Trophoblast cell (in vitro differentiated cells and primary cell): ENCODE measurements at regions not wholly inside any gene's neighbourhood (a gene's known extent, or its start where the extent isn't known, plus 50 kb on each side); places are given as distances from the start of the nearest gene placed in this dataset.
A peak's percentile ranks its signal among the peaks of the same experiment; 100 is the strongest.

Experiments used
- DNase-seq, 2 donors: peaks; one replicate each; pipeline ENCODE4 v3.0.0-alpha.2; 2016
- H2AFZ ChIP-seq: 2 replicates; pipeline ENCODE4 v1.6.1; 2013; ENCODE audit warnings: low read length, moderate library complexity, mild to moderate bottlenecking; ENCODE audit not compliant: insufficient read depth, poor library complexity
- H2AK5ac ChIP-seq: 2 replicates; pipeline ENCODE4 v1.6.1; 2013; ENCODE audit warnings: mild to moderate bottlenecking, low read length
- H2BK120ac ChIP-seq: 2 replicates; pipeline ENCODE4 v1.6.1; 2013; ENCODE audit warnings: low read length, mild to moderate bottlenecking, moderate library complexity; ENCODE audit not compliant: insufficient read depth, poor library complexity
- H2BK12ac ChIP-seq: 2 replicates; pipeline ENCODE4 v1.6.1; 2013; ENCODE audit warnings: mild to moderate bottlenecking, low read length, moderate library complexity
- H2BK5ac ChIP-seq: 2 replicates; pipeline ENCODE4 v1.6.1; 2013; ENCODE audit warnings: low read length, low read depth, moderate library complexity, mild to moderate bottlenecking; ENCODE audit not compliant: poor library complexity
- H3K14ac ChIP-seq: 2 replicates; pipeline ENCODE4 v1.6.1; 2013; ENCODE audit warnings: mild to moderate bottlenecking, low read length
- H3K18ac ChIP-seq: 2 replicates; pipeline ENCODE4 v1.6.1; 2013; ENCODE audit warnings: mild to moderate bottlenecking, low read length
- H3K23ac ChIP-seq: 2 replicates; pipeline ENCODE4 v1.6.1; 2013; ENCODE audit warnings: low read length
- H3K27ac ChIP-seq: 2 replicates; pipeline ENCODE4 v1.5.1; 2013; ENCODE audit warnings: low read depth, mild to moderate bottlenecking, inconsistent platforms, low read length, moderate library complexity
- H3K27me3 ChIP-seq: 2 replicates; pipeline ENCODE4 v1.6.1; 2013; ENCODE audit warnings: inconsistent platforms, mild to moderate bottlenecking, low read length, moderate library complexity; ENCODE audit not compliant: insufficient read depth
- H3K36me3 ChIP-seq, 2 experiments: 1 replicate in 1 of 2; 2 replicates in 1 of 2; pipeline ENCODE4 v1.6.1; 2013; ENCODE audit warnings: low read length in 2 of 2, mild to moderate bottlenecking in 2 of 2, moderate library complexity in 1 of 2; ENCODE audit not compliant: insufficient read depth in 2 of 2, control insufficient read depth in 1 of 2
- H3K4ac ChIP-seq: 2 replicates; pipeline ENCODE4 v1.6.1; 2013; ENCODE audit warnings: low read depth, mild to moderate bottlenecking, low read length, moderate library complexity
- H3K4me1 ChIP-seq, 2 experiments: 1 replicate in 1 of 2; 2 replicates in 1 of 2; pipeline ENCODE4 v1.6.1; 2013; ENCODE audit warnings: low read length in 2 of 2, mild to moderate bottlenecking in 2 of 2, moderate library complexity in 1 of 2; ENCODE audit not compliant: insufficient read depth in 2 of 2, control insufficient read depth in 1 of 2
- H3K4me2 ChIP-seq: 2 replicates; pipeline ENCODE4 v1.6.1; 2013; ENCODE audit warnings: inconsistent platforms, mild to moderate bottlenecking, low read length, moderate library complexity
- H3K4me3 ChIP-seq: 2 replicates; pipeline ENCODE4 v1.5.1; 2013; ENCODE audit warnings: mild to moderate bottlenecking, low read depth, low read length, inconsistent platforms
- H3K79me1 ChIP-seq: one replicate; pipeline ENCODE4 v1.6.1; 2013; ENCODE audit warnings: low read length
- H3K79me2 ChIP-seq: 2 replicates; pipeline ENCODE4 v1.6.1; 2013; ENCODE audit warnings: low read length, mild to moderate bottlenecking; ENCODE audit not compliant: control insufficient read depth, insufficient read depth, poor library complexity
- H3K9ac ChIP-seq: 2 replicates; pipeline ENCODE4 v1.6.1; 2013; ENCODE audit warnings: mild to moderate bottlenecking, low read length
- H3K9me3 ChIP-seq: 2 replicates; pipeline ENCODE4 v1.6.1; 2013; ENCODE audit warnings: low read depth, mild to moderate bottlenecking, control low read depth, inconsistent platforms, low read length; ENCODE audit not compliant: insufficient read depth
- H4K12ac ChIP-seq: 2 replicates; pipeline ENCODE4 v1.6.1; 2013; ENCODE audit warnings: low read depth, mild to moderate bottlenecking, low read length, moderate library complexity
- H4K8ac ChIP-seq: 2 replicates; pipeline ENCODE4 v1.6.1; 2013; ENCODE audit warnings: low read depth, mild to moderate bottlenecking, low read length, moderate library complexity
- H4K91ac ChIP-seq: one replicate; pipeline ENCODE4 v1.6.1; 2013; ENCODE audit warnings: low read depth, mild to moderate bottlenecking, low read length, moderate library complexity
- WGBS: extraction: QIAGEN DNeasy Blood & Tissue Kit; methylation state at CpG from one replicate; pipeline ENCODE4 v1.1.7; 2013; ENCODE audit warnings: missing lambda C conversion rate; ENCODE audit not compliant: insufficient read length, insufficient coverage; ENCODE audit errors: extremely low coverage; 5-methylcytosine and 5-hydroxymethylcytosine counted together

DNA sequence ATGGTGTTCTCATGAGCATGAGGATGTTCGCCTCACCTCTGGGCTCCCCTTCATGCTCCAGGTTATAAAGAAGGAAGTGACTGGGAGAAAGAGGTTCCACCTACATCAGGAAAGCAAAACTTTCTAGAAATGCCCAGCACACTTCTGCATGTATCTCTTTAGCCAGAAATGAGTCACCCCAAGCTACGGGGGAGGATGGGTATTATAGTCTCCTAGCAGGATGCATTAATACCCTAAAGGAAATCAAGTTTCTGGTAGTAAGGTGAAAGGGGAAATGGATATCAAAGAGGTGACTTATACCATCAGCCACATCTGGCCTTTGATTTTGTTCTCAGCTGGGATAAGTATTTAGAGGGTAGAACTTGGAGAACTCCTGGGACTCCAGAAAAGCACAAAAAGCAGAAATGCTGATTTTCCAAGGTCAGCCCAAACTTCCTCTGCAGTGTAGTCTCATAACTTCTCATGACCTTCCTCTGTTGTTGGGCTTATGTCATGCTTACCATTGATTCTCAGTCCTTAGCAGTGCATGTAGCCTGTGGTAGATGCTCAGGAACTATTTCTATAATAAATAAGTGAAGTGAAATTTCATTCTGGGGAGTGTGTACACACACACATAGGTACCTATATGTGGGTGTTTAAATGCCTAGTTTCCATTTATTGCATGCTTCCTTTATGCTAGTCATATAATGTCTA is 209.4 kb upstream of the CRY1 start:
- Histone ChIP-seq H4K8ac (no peak overlapping the region), H4K91ac (no peak overlapping the region), H3K4ac (no peak overlapping the region), H3K27me3 (no peaks in the 10 kb centered on the region), H2BK120ac (no peak overlapping the region), H3K9me3 (no peaks in the 10 kb centered on the region), H4K12ac (no peak overlapping the region), H3K27ac (no peak overlapping the region), H3K36me3 (no peaks in the 10 kb centered on the region), H3K4me3 (no peak overlapping the region), H3K9ac (no peak overlapping the region), H3K79me2 (no peaks in the 10 kb centered on the region), H2BK12ac (no peak overlapping the region), H3K4me2 (no peak overlapping the region), H3K23ac (no peak overlapping the region), H3K18ac (no peak overlapping the region), H3K4me1 (no peaks in the 10 kb centered on the region), H2AFZ (no peak overlapping the region), H2BK5ac (no peak overlapping the region), H3K79me1 (no peaks in the 10 kb centered on the region), H2AK5ac (no peak overlapping the region), H3K14ac (no peak overlapping the region)
- WGBS, result no CpG with 5 or more reads among the region's 2 CpGs
- DNase-seq, result no peak

DNA sequence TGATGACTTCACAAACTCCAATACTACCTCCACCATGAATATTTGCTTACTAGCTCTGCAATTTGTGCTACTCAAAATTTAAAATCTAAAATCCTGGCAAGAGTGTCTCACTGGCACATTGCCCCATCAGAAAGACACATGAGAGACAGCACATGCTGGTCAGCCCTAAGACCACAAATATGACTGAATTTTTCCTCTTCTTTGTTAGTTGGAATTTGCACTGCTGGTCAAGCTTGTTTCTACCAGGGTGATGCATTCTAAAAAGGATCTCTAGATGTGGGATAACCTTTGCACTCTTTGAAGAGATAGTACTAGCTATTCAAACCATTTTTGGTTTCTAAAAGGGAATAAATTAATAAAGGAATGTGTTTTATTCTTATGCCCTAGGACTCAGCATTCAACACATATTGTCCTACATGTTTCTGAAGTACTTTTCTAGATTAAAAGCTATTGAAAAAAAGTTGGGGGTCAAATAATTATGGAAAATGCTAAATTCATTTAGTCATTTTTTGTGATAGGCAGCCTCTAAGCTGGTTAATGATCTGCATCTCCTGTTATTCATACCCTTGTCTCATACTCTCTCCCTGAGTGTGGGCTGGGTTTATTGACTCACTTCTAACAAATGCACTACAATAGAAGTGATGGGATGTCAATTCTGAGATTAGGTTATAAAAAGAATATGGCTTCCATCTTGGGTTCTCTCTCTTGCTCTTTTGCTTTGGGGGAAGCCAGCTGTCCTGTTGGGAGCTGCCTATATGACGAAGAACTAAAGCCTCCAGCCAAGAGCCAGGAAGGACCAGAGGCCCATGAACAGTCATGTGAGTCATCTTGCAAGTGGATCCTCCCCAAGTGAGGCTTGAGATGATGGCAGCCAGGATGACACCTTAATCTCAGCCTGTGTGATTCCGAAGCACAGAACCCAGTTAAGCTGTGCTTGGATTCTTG is 211.5 kb upstream of the CRY1 start:
- H2AFZ ChIP-seq, result no peak overlapping the region
- no peak overlapping the region for H3K27ac ChIP-seq
- no peaks in the 10 kb centered on the region for H3K27me3 ChIP-seq
- H4K8ac ChIP-seq, result no peak overlapping the region
- no peak overlapping the region for H3K4ac ChIP-seq
- no peak overlapping the region for H3K14ac ChIP-seq
- no peak overlapping the region for H2BK5ac ChIP-seq
- H3K18ac ChIP-seq, result no peak overlapping the region
- H4K12ac ChIP-seq, result no peak overlapping the region
- DNase-seq, result peak; percentile 59 to 90
- no peak overlapping the region for H3K23ac ChIP-seq
- H3K36me3 ChIP-seq, result no peaks in the 10 kb centered on the region
- no peaks in the 10 kb centered on the region for H3K79me1 ChIP-seq
- H3K4me1 ChIP-seq, result no peaks in the 10 kb centered on the region
- no peak overlapping the region for H2AK5ac ChIP-seq
- H3K4me3 ChIP-seq, result no peak overlapping the region
- no peak overlapping the region for H2BK120ac ChIP-seq
- H3K79me2 ChIP-seq, result no peaks in the 10 kb centered on the region
- no peak overlapping the region for H2BK12ac ChIP-seq
- no CpG with 5 or more reads among the region's 2 CpGs for WGBS
- H3K9me3 ChIP-seq, result no peaks in the 10 kb centered on the region
- H3K9ac ChIP-seq, result no peak overlapping the region
- no peak overlapping the region for H3K4me2 ChIP-seq
- no peak overlapping the region for H4K91ac ChIP-seq

DNA sequence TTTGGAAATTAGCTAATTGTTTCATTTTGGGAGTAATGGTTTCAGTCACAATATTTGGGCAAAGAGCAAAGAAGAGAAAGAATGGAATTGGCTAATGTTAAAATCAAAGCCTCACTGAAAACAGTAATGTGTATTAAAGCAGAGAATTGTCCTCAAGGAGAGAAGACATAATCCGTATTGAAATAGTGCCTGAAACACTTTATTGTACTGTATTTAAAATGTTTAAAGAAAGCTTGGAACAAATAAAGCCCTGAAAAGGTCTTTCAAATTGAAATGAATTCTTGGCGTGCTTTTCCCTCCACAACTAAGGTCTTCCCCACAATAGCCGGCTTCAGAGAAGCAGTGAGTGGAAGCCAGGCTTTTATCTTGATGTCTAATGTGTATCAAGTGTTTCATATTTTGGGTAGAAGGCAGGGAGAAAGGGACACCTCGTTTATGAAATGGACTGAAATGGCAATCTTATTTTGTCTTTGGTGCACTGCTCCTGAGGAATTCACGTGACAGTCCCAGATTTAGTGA is 212.9 kb upstream of the CRY1 start:
- H3K18ac ChIP-seq, result no peak overlapping the region
- H3K4me1 ChIP-seq, result peaks cover 0 to 2% of the 10 kb centered on the region in 2 experiments
- H3K9me3 ChIP-seq, result no peaks in the 10 kb centered on the region
- H3K36me3 ChIP-seq, result no peaks in the 10 kb centered on the region
- no peak overlapping the region for H3K4ac ChIP-seq
- H2AK5ac ChIP-seq, result no peak overlapping the region
- H3K27me3 ChIP-seq, result no peaks in the 10 kb centered on the region
- no peak overlapping the region for H4K12ac ChIP-seq
- H4K8ac ChIP-seq, result no peak overlapping the region
- DNase-seq, result no peak
- no peak overlapping the region for H3K4me2 ChIP-seq
- H3K14ac ChIP-seq, result no peak overlapping the region
- H2BK12ac ChIP-seq, result no peak overlapping the region
- no peak overlapping the region for H3K23ac ChIP-seq
- WGBS, result no CpG with 5 or more reads among the region's 5 CpGs
- H3K79me2 ChIP-seq, result no peaks in the 10 kb centered on the region
- H4K91ac ChIP-seq, result no peak overlapping the region
- H2BK120ac ChIP-seq, result no peak overlapping the region
- no peak overlapping the region for H2AFZ ChIP-seq
- no peak overlapping the region for H3K27ac ChIP-seq
- H3K4me3 ChIP-seq, result no peak overlapping the region
- H3K79me1 ChIP-seq, result no peaks in the 10 kb centered on the region
- no peak overlapping the region for H3K9ac ChIP-seq
- H2BK5ac ChIP-seq, result no peak overlapping the region

DNA sequence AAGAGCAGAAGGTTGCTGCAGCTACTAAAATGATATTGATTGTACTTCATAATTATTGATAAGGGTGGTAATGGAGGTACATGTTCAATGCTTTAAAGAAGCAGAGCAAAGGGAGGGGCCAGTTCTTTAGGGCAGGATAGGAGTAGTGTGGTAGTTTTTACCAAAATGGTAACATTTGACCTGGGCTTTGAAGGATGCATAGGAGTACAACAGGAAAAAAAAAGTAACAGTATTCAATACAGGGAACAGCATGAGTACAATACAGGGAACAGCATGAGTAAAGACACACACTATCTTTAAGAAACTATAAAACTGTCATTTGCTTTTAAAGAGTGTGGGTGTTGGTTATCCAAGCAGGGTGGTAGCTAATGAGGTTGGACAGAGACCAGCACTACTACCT is 215.0 kb upstream of the CRY1 start:
- Histone ChIP-seq H3K4me3 (no peak overlapping the region), H3K27ac (no peak overlapping the region), H2BK12ac (no peak overlapping the region), H4K12ac (no peak overlapping the region), H3K4me2 (no peak overlapping the region), H2AK5ac (no peak overlapping the region), H2BK5ac (no peak overlapping the region), H3K9me3 (no peaks in the 10 kb centered on the region), H4K8ac (no peak overlapping the region), H3K36me3 (no peaks in the 10 kb centered on the region), H3K79me2 (no peaks in the 10 kb centered on the region), H3K18ac (no peak overlapping the region), H3K27me3 (no peaks in the 10 kb centered on the region), H2BK120ac (no peak overlapping the region), H4K91ac (no peak overlapping the region), H3K9ac (no peak overlapping the region), H3K23ac (no peak overlapping the region), H3K14ac (no peak overlapping the region), H3K4ac (no peak overlapping the region), H2AFZ (no peak overlapping the region), H3K4me1 (peaks cover 0 to 2% of the 10 kb centered on the region in 2 experiments), H3K79me1 (no peaks in the 10 kb centered on the region)
- DNase-seq, result no peak
